GM12873 (cell line): ENCODE measurements at regions not wholly inside any gene's neighbourhood (a gene's known extent, or its start where the extent isn't known, plus 50 kb on each side); places are given as distances from the start of the nearest gene placed in this dataset.

Experiments used
- TF ChIP-seq, protein P1 (sequence below): IDR thresholded peaks from 2 replicates; pipeline ENCODE4 v1.5.1; 2012; ENCODE audit warnings: low read depth, mild to moderate bottlenecking, moderate library complexity, low read length, control low read depth; ENCODE audit not compliant: insufficient read depth; ENCODE audit errors: missing control alignments

DNA sequence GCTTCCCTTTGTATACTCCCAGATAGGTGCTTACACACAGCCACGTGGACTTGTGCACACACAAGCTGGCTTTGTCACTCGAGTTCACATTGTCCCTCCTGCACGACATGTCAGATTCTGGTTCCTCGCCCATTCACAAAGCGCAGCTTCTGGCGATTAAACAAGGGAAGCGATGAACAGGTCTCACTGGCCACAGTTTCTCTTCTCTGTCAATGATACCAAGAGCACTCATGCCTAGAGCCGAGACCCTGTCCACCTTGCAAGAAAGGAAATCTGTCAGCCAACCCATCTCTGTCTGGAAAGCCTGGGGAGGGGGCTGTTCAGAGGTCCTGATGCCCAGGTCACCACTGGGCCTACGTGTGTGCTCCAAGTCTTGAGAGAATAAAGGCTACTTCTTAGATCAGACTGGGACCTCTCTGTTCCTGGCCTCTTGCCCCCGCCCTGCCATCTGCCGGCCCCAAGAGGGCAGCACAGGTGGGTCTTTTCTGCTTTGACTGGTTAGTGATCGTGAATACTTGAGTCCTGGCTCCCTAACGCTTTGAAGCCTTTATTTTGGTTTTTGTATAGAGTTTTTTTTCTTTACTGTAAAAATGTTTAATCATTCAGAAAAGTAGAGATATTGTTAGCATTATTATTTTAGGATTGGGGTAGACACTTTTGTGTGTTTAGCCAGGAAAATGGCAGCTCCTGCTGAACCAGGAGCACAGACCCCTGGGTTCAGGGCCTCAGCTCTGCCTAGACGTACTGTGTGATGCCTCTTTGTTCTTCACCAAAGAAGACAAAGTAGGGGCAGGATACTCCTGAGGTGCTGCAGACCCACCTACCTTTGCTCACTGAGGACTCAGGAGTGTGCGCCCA lies 104.7 kb downstream of the MRM1 start:
- TF ChIP-seq, protein P1, sequence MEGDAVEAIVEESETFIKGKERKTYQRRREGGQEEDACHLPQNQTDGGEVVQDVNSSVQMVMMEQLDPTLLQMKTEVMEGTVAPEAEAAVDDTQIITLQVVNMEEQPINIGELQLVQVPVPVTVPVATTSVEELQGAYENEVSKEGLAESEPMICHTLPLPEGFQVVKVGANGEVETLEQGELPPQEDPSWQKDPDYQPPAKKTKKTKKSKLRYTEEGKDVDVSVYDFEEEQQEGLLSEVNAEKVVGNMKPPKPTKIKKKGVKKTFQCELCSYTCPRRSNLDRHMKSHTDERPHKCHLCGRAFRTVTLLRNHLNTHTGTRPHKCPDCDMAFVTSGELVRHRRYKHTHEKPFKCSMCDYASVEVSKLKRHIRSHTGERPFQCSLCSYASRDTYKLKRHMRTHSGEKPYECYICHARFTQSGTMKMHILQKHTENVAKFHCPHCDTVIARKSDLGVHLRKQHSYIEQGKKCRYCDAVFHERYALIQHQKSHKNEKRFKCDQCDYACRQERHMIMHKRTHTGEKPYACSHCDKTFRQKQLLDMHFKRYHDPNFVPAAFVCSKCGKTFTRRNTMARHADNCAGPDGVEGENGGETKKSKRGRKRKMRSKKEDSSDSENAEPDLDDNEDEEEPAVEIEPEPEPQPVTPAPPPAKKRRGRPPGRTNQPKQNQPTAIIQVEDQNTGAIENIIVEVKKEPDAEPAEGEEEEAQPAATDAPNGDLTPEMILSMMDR = peak; percentile 73

- TF ChIP-seq, protein P1 = no peak
Measured at GRCh38 chr17:36707904-36708303, 106.5 kb downstream of the MRM1 start.

DNA sequence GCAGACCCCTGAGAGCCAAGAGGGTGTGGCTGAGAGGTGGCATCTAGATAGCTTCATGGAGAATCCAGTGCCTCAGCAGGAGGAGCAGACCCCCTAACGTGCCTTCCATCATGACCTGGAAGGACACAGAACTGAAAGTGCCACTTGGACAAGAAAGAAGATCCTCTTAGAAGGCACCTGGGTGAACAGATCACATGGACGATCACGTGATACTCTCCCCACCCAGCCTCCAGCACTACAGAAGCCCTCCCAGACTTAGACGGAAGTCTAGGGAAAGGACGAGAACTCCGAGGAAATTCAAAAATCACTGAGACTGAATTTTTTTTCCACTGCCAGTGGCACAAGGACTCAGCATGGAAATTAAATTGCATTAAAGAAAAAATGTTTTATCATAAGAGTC lies 113.4 kb downstream of the MRM1 start:
- TF ChIP-seq, protein P1 = no peak

- TF ChIP-seq, protein P1 = no peak
Measured at GRCh38 chr17:36715951-36716350, 114.6 kb downstream of the MRM1 start.

- TF ChIP-seq, protein P1 = no peak
Measured at GRCh38 chr17:36717088-36717487, 115.7 kb downstream of the MRM1 start.

DNA sequence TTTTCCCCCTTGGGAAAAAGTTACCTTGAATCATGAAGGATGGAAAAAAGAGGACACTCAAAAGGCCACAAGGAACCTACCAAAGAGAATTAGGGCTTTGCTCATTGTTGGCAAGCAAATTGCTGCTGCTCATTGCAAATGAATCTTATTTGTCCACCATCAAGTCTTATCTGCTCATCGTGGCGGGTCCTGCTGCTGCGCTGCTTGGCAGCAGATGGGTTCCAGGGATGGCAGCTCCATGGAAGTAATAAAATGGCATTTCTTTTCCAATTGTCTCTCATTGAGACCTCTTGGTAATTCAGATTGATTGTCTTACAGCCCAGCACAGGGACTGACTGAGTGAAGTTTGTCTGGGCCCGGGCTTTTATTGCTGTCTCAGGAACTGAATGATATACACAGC lies 118.7 kb downstream of the MRM1 start:
- TF ChIP-seq, protein P1 = no peak

DNA sequence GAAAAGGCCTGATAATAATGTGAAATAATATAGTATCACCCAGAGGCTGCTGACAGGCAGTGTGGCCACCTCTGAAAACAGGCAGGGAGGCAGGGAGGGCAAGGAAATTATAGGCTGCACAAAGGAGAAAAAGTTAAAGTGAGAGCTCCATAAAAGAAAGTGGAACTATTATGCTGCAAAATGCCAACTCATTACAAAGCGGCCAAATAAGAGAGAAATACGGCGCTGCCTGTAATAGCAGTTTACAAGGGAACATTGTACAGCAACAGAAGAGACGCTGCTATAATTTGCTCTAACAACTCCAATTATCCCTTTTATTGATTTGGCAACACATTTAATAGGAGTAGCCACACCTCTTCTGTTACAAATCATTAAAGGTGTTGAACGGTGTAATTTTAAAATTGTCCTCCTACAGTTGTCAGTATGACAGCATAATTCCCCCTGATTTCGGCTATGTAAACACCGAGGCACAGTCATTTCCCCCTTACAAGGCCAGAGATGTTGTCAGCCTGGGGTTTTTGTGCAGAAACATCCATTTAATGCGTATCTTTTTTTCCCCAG lies 120.3 kb downstream of the MRM1 start:
- TF ChIP-seq, protein P1 = no peak
